Gastroesophageal sphincter (tissue), 3 donors: ENCODE measurements at regions not wholly inside any gene's neighbourhood (a gene's known extent, or its start where the extent isn't known, plus 50 kb on each side); places are given as distances from the start of the nearest gene placed in this dataset.

ENCODE experiments used
- CTCF ChIP-seq, 4 experiments: fragments of 200-600 bp in 2 of 4; fragments of 450-650 bp in 2 of 4; sonication (generic) in 1 of 4; IDR thresholded peaks; one replicate each; pipeline ENCODE4 v1.5.1; 2017 to 2019; ENCODE audit warnings: antibody characterized with exemption in 4 of 4, mild to moderate bottlenecking in 2 of 4, moderate library complexity in 2 of 4
- EP300 ChIP-seq: sonication (generic); formaldehyde crosslinking; IDR thresholded peaks from one replicate; pipeline ENCODE4 v1.6.1; 2017; ENCODE audit warnings: antibody characterized with exemption, mild to moderate bottlenecking
- POLR2A ChIP-seq, 2 donors: fragments of 450-650 bp; IDR thresholded peaks; one replicate each; pipeline ENCODE4 v1.6.1; 2017; ENCODE audit warnings: antibody characterized with exemption in 2 of 2, mild to moderate bottlenecking in 2 of 2, moderate library complexity in 1 of 2
- POLR2AphosphoS5 ChIP-seq: sonication (generic); formaldehyde crosslinking; IDR thresholded peaks from one replicate; pipeline ENCODE4 v1.6.1; 2017; ENCODE audit warnings: antibody characterized with exemption

- TF ChIP-seq CTCF (IDR thresholded peaks at IDR 0.05), result no peak
- TF ChIP-seq EP300, result no peak
- TF ChIP-seq POLR2AphosphoS5, result no peak
- TF ChIP-seq POLR2A (IDR thresholded peaks at IDR 0.05), result no peak
These were observed 668.4 kb upstream of the CDH9 start for GRCh38 chr5:27706832-27707231.
